ENCODE measurements at regions not wholly inside any gene's neighbourhood (a gene's known extent, or its start where the extent isn't known, plus 50 kb on each side); places are given as distances from the start of the nearest gene placed in this dataset.
A peak's percentile ranks its signal among the peaks of the same experiment; 100 is the strongest.
"Not testable (repeated sequence)": the region's sequence is repeated elsewhere in the genome, so short reads cannot be mapped to it uniquely, and the experiment has no call there.

- H3K27ac Mint-ChIP-seq; DNase-seq; H3K27me3 Mint-ChIP-seq; H3K4me1 Mint-ChIP-seq; H3K9me3 ChIP-seq (ENCODE audit: control insufficient read depth, low read length, poor library complexity, severe bottlenecking); ATAC-seq; H3K4me3 Mint-ChIP-seq; H3K36me3 Mint-ChIP-seq (ENCODE audit: low read depth): not testable (repeated sequence)
These were observed 270.4 kb upstream of the PLCXD1 start for GRCh38 chrX:10469-11458.

GRCh38 chrX:13821-14443 is 267.2 kb upstream of the PLCXD1 start:
- not testable (repeated sequence) for H3K4me3 Mint-ChIP-seq; H3K27me3 Mint-ChIP-seq; H3K9me3 ChIP-seq (ENCODE audit: control insufficient read depth, low read length, poor library complexity, severe bottlenecking); H3K4me1 Mint-ChIP-seq; DNase-seq; H3K36me3 Mint-ChIP-seq (ENCODE audit: low read depth); H3K27ac Mint-ChIP-seq
- ATAC-seq = peak; percentile 70

DNA sequence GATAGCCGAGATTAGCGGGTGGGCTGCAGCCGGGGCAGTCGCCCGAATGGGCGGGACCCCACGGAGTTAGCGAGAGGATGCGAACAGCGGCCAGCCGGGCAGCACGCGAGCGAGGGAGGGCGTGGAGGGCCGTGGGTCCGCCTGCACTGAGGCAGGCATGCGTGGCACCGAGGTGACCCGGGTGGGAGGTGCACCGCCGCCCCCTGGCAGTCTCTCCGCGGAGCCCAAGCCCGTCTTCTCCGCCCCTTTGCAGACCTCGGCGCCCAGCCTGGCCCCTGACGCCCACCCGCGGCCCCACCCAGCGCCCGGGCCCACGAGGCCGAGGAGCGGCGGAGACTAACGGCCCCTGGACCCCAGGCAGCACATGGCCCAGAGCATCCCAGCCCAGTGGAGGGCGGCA is 266.7 kb upstream of the PLCXD1 start:
- H3K36me3 Mint-ChIP-seq (ENCODE audit: low read depth); H3K27me3 Mint-ChIP-seq; H3K27ac Mint-ChIP-seq; DNase-seq; ATAC-seq; H3K9me3 ChIP-seq (ENCODE audit: control insufficient read depth, low read length, poor library complexity, severe bottlenecking); H3K4me3 Mint-ChIP-seq; H3K4me1 Mint-ChIP-seq: not testable (repeated sequence)

DNA sequence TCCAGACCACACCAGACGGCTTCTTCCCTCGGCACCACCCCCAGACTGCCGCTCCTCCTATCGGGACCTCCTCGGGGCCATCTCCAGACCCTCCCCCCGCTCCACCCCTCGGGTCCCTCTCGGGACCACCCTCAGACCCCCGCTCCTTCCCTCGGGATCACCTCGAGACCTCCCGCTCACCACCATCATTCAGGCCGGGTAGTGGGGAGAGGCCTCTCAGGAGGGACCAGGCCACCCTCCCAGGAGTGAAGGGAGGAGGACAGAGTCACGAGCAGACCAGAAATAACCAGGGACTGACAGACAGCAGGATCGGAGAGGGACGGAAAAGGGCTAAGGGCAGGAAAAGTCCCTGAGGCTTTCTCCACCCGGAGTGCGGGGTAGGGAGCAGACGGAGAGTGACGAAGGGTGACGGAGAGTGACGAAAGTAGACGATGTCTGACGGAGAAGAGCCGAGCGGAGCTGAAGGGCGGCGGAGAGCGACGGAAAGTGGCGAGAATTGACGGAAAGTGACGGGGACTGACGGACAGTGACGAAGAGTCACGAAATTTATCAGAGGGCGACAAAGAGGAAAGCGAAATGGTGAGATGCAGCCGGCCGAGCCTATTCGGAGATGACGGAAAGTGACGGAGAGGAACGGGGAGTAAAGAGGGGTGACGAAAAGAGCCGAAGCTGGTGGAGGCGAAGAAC is 262.3 kb upstream of the PLCXD1 start:
- ATAC-seq = peak; percentile 91
- DNase-seq = peak; percentile 30 to 54 (median 53)
- H3K4me1 Mint-ChIP-seq; H3K27me3 Mint-ChIP-seq; H3K27ac Mint-ChIP-seq; H3K36me3 Mint-ChIP-seq (ENCODE audit: low read depth); H3K9me3 ChIP-seq (ENCODE audit: control insufficient read depth, low read length, poor library complexity, severe bottlenecking); H3K4me3 Mint-ChIP-seq: not testable (repeated sequence)

DNA sequence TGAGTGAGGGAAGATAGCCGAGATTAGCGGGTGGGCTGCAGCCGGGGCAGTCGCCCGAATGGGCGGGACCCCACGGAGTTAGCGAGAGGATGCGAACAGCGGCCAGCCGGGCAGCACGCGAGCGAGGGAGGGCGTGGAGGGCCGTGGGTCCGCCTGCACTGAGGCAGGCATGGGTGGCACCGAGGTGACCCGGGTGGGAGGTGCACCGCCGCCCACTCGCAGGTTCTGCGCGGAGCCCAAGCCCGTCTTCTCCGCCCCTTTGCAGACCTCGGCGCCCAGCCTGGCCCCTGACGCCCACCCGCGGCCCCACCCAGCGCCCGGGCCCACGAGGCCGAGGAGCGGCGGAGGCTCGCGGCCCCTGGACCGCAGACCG is 261.7 kb upstream of the PLCXD1 start:
- peak; percentile 38 for ATAC-seq
- H3K27ac Mint-ChIP-seq, H3K4me1 Mint-ChIP-seq: not testable (repeated sequence)

DNA sequence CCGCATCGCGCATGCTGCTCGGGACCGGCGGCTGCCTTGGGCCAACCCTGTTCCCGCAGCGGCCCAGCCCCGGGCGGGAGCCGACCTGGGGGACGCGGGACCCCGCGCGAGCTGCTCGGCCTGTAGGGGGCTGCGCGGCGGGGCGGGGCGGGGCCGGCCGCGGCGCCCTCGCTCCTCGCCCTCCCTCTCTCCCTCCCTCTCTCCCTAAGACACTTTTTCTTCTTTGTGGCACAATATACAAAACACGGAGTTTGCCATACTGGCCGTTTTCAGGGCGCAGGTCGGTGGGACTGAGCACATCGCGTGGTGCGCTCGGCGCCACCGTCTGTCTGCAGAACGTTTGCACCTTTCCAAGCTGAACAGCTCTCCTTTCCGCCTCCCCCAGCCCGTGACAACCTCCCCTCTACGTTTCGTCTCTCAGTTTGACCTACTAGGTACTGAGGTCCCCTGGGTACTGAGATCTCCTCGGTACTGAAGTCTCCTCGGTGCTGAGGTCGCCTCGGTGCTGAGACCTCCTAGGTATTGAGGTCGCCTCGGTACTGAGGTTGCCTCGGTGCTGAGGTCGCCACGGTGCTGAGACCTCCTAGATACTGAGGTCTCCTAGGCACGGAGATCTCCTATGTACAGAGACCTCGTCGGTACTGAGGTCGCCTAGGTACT is 261.1 kb upstream of the PLCXD1 start:
- DNase-seq (peak in 2 of 3 donors; percentile 8 to 23), ATAC-seq (peak; percentile 5)
- Mint-ChIP-seq H3K4me1 (peaks cover 4% of the 10 kb centered on the region), H3K4me3 (peak overlapping the region; percentile 92), H3K27ac (peak overlapping the region; percentile 43), H3K27me3 (no peaks in the 10 kb centered on the region), H3K36me3 (ENCODE audit: low read depth) (no peaks in the 10 kb centered on the region)
- no peaks in the 10 kb centered on the region for H3K9me3 ChIP-seq (ENCODE audit: control insufficient read depth, low read length, poor library complexity, severe bottlenecking)

More for the DNA sequence above, 261.7 kb upstream of the PLCXD1 start:
- DNase-seq; H3K27me3 Mint-ChIP-seq; H3K9me3 ChIP-seq (ENCODE audit: control insufficient read depth, low read length, poor library complexity, severe bottlenecking); H3K36me3 Mint-ChIP-seq (ENCODE audit: low read depth); H3K4me3 Mint-ChIP-seq: not testable (repeated sequence)

DNA sequence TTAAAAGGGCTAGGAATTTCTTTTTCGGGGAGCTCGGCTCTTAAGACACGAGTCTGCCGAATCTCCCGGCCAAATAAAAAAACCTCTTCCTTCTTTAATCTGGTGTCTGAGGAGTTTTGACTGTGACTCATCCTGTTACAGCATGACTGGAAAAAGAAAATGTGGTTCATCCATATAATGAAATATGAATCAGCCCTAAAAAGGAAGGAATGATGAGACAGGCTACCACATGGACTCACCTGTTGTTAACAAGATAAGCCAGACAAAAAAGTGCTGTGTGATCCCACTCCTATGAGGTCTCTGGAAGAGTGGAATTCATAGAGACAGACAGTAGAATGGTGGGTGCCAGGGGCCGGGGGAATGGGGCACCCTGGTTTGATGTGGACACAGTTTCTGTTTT is 257.0 kb upstream of the PLCXD1 start:
- H3K9me3 ChIP-seq (ENCODE audit: control insufficient read depth, low read length, poor library complexity, severe bottlenecking); H3K27ac Mint-ChIP-seq; DNase-seq; H3K4me1 Mint-ChIP-seq; H3K36me3 Mint-ChIP-seq (ENCODE audit: low read depth); ATAC-seq; H3K27me3 Mint-ChIP-seq; H3K4me3 Mint-ChIP-seq: not testable (repeated sequence)

Measured in T-helper 17 cell (primary cell).